Ishikawa (cell line): ENCODE measurements at regions not wholly inside any gene's neighbourhood (a gene's known extent, or its start where the extent isn't known, plus 50 kb on each side); places are given as distances from the start of the nearest gene placed in this dataset.

Experiments used
- CEBPB ChIP-seq: IDR thresholded peaks from 2 replicates; pipeline ENCODE4 v1.6.1; 2012
- CREB1 ChIP-seq: IDR thresholded peaks from 2 replicates; pipeline ENCODE4 v1.6.1; 2012; ENCODE audit warnings: low read depth
- EGR1 ChIP-seq: IDR thresholded peaks from 2 replicates; pipeline ENCODE4 v1.6.1; 2012
- EP300 ChIP-seq: IDR thresholded peaks from 2 replicates; pipeline ENCODE4 v1.6.1; 2012; ENCODE audit warnings: borderline replicate concordance
- FOXM1 ChIP-seq: IDR thresholded peaks from 2 replicates; pipeline ENCODE4 v1.6.1; 2012; ENCODE audit warnings: low read depth, borderline replicate concordance
- MAX ChIP-seq: IDR thresholded peaks from 2 replicates; pipeline ENCODE4 v1.6.1; 2012
- RAD21 ChIP-seq: IDR thresholded peaks from 2 replicates; pipeline ENCODE4 v1.6.1; 2012; ENCODE audit warnings: low read depth
- REST ChIP-seq: IDR thresholded peaks from 2 replicates; pipeline ENCODE4 v1.6.1; 2012; ENCODE audit warnings: low read depth, mild to moderate bottlenecking
- TAF1 ChIP-seq: IDR thresholded peaks from 2 replicates; pipeline ENCODE4 v1.6.1; 2012; ENCODE audit warnings: low read depth, mild to moderate bottlenecking
- TCF12 ChIP-seq: IDR thresholded peaks from 2 replicates; pipeline ENCODE4 v1.6.1; 2012; ENCODE audit warnings: low read depth
- TEAD4 ChIP-seq: IDR thresholded peaks from 2 replicates; pipeline ENCODE4 v1.6.1; 2012
- USF1 ChIP-seq: IDR thresholded peaks from 2 replicates; pipeline ENCODE4 v1.6.1; 2012
- YY1 ChIP-seq: IDR thresholded peaks from 2 replicates; pipeline ENCODE4 v1.6.1; 2012; ENCODE audit warnings: low read depth
- ZBTB7A ChIP-seq: IDR thresholded peaks from 2 replicates; pipeline ENCODE4 v1.6.1; 2012; ENCODE audit warnings: low read depth

- TF ChIP-seq FOXM1 (no peak), USF1 (no peak), EP300 (no peak), REST (no peak), TCF12 (no peak), TAF1 (no peak), CEBPB (no peak), YY1 (no peak), CREB1 (no peak), RAD21 (no peak), ZBTB7A (no peak), EGR1 (no peak), MAX (no peak), TEAD4 (no peak)
Measured at GRCh38 chr1:29634324-29634723, 398.0 kb downstream of the PTPRU start.
